SK-N-SH (cell line): ENCODE measurements at regions not wholly inside any gene's neighbourhood (a gene's known extent, or its start where the extent isn't known, plus 50 kb on each side); places are given as distances from the start of the nearest gene placed in this dataset.

ENCODE experiments used
- CTCF ChIA-PET: fragments of 300-600, 350-600 bp; formaldehyde crosslinking; extraction: SDS; loops from one replicate; lab custom pipeline; 2021; lab: Yijun Ruan, JAX
- POLR2A ChIA-PET: fragments of 350-600 bp; sonication (Branson Sonifier 250); formaldehyde crosslinking; extraction: SDS; loops from one replicate; lab custom pipeline; 2020; ENCODE audit warnings: antibody characterized with exemption, inconsistent platforms; lab: Yijun Ruan, JAX
- DNase-seq: peaks from one replicate; pipeline ENCODE4 v3.0.0; 2012
- H2AFZ ChIP-seq: fragments of 200-600 bp; sonication (generic); 2 replicates; pipeline ENCODE4 v1.8.1; 2016; ENCODE audit warnings: antibody characterized with exemption, mild to moderate bottlenecking, low read depth
- H3F3A ChIP-seq: fragments of 200-600 bp; sonication (generic); replicated peaks from 2 replicates; pipeline ENCODE3; 2016; ENCODE audit warnings: antibody characterized with exemption, mild to moderate bottlenecking; ENCODE audit not compliant: insufficient read depth
- H3K27ac ChIP-seq, 2 experiments: fragments of 200-500 bp in 1 of 2; fragments of 200-600 bp in 1 of 2; sonication (Bioruptor generic) in 1 of 2; sonication (generic), shearing (Covaris generic) in 1 of 2; 2 replicates each; pipeline versions ENCODE4 v1.5.1 to v1.6.1; 2014 to 2016; ENCODE audit warnings: low read depth in 2 of 2, inconsistent platforms in 1 of 2, low read length in 1 of 2, mild to moderate bottlenecking in 1 of 2, mixed read lengths in 1 of 2
- H3K27me3 ChIP-seq: fragments of 200-600 bp; sonication (generic), shearing (Covaris generic); 2 replicates; pipeline ENCODE4 v1.6.1; 2016; ENCODE audit warnings: mixed run types; ENCODE audit not compliant: insufficient read depth
- H3K36me3 ChIP-seq, 2 experiments: fragments of 200-500 bp in 1 of 2; fragments of 200-600 bp in 1 of 2; sonication (Bioruptor generic) in 1 of 2; sonication (generic) in 1 of 2; replicated peaks in 1 of 2; 2 replicates each; pipeline versions ENCODE3 to v1.5.1; 2014 to 2016; ENCODE audit warnings: low read length in 1 of 2, mild to moderate bottlenecking in 1 of 2; ENCODE audit not compliant: insufficient read depth in 2 of 2, control insufficient read depth in 1 of 2
- H3K4me1 ChIP-seq, 2 experiments: fragments of 200-500 bp in 1 of 2; fragments of 200-600 bp in 1 of 2; sonication (Bioruptor generic) in 1 of 2; sonication (generic), shearing (Covaris generic) in 1 of 2; 2 replicates each; pipeline versions ENCODE4 v1.5.1 to v1.6.1; 2014 to 2016; ENCODE audit warnings: low read depth in 1 of 2, low read length in 1 of 2, mixed run types in 1 of 2; ENCODE audit not compliant: insufficient read depth in 2 of 2, control insufficient read depth in 1 of 2
- H3K4me2 ChIP-seq: fragments of 200-600 bp; sonication (generic), shearing (Covaris generic); 2 replicates; pipeline ENCODE4 v1.6.1; 2017; ENCODE audit warnings: mixed run types
- H3K4me3 ChIP-seq, 2 experiments: fragments of 200-500 bp in 1 of 2; fragments of 200-600 bp in 1 of 2; sonication (Bioruptor generic) in 1 of 2; sonication (generic), shearing (Covaris generic) in 1 of 2; 2 replicates each; pipeline versions ENCODE4 v1.5.1 to v1.8.1; 2014 to 2016; ENCODE audit warnings: low read depth in 2 of 2, inconsistent platforms in 1 of 2, low read length in 1 of 2, mild to moderate bottlenecking in 1 of 2, mixed read lengths in 1 of 2, moderate library complexity in 1 of 2
- H3K79me2 ChIP-seq: fragments of 200-600 bp; sonication (generic); 2 replicates; pipeline ENCODE4 v1.8.1; 2017; ENCODE audit warnings: mild to moderate bottlenecking; ENCODE audit not compliant: insufficient read depth
- H3K9ac ChIP-seq: fragments of 200-600 bp; sonication (generic); 2 replicates; pipeline ENCODE4 v1.6.1; 2017; ENCODE audit warnings: mixed run types
- H3K9me2 ChIP-seq: fragments of 200-600 bp; sonication (generic); 2 replicates; pipeline ENCODE4 v1.6.1; 2017; ENCODE audit warnings: mixed run types
- H3K9me3 ChIP-seq: fragments of 200-600 bp; sonication (generic); 2 replicates; pipeline ENCODE4 v1.6.1; 2017; ENCODE audit warnings: mixed run types, mild to moderate bottlenecking, moderate library complexity
- H4K20me1 ChIP-seq: fragments of 200-600 bp; sonication (generic); 2 replicates; pipeline ENCODE4 v1.6.1; 2017; ENCODE audit warnings: mild to moderate bottlenecking, mixed run types; ENCODE audit not compliant: insufficient read depth
- EP300 ChIP-seq, 2 experiments: IDR thresholded peaks; 2 replicates each; pipeline versions ENCODE4 v1.4.0 to v1.6.1; 2012; ENCODE audit warnings: borderline replicate concordance in 1 of 2, low read depth in 1 of 2, low read length in 1 of 2
- FOXJ3 ChIP-seq: sonication (generic); formaldehyde crosslinking; IDR thresholded peaks from 2 replicates; pipeline ENCODE4 v1.5.1; 2020; ENCODE audit warnings: mild to moderate bottlenecking, missing genetic modification reagents
- GABPA ChIP-seq: IDR thresholded peaks from 2 replicates; pipeline ENCODE4 v1.4.0; 2012; ENCODE audit warnings: low read depth, mild to moderate bottlenecking
- GATA2 ChIP-seq: sonication (generic); formaldehyde crosslinking; IDR thresholded peaks from 2 replicates; pipeline ENCODE4 v1.5.0; 2020; ENCODE audit warnings: mild to moderate bottlenecking, missing genetic modification reagents
- POLR2AphosphoS5 ChIP-seq: IDR thresholded peaks from 2 replicates; pipeline ENCODE4 v1.6.1; 2012; ENCODE audit warnings: low read depth, low read length
- RAD21 ChIP-seq: IDR thresholded peaks from 2 replicates; pipeline ENCODE4 v1.6.1; 2012; ENCODE audit warnings: mild to moderate bottlenecking, low read length
- RFX5 ChIP-seq: IDR thresholded peaks from 2 replicates; pipeline ENCODE4 v1.6.1; 2012; ENCODE audit warnings: mild to moderate bottlenecking, improper control_type of control experiment, low read length
- TCF12 ChIP-seq: IDR thresholded peaks from 2 replicates; pipeline ENCODE4 v1.4.0; 2012
- TEAD4 ChIP-seq: IDR thresholded peaks from 2 replicates; pipeline ENCODE4 v1.4.0; 2012; ENCODE audit warnings: mild to moderate bottlenecking, borderline replicate concordance; ENCODE audit not compliant: insufficient read depth
- YY1 ChIP-seq: IDR thresholded peaks from 2 replicates; pipeline ENCODE4 v1.4.0; 2012; ENCODE audit warnings: low read depth, mild to moderate bottlenecking
- WGBS: methylation state at CpG from one replicate; pipeline ENCODE4 v1.1.6; 2017; ENCODE audit warnings: low lambda C conversion rate; 5-methylcytosine and 5-hydroxymethylcytosine counted together
- TF ChIP-seq, protein P1 (sequence below): fragments of 200-600 bp; sonication (generic); IDR thresholded peaks from 2 replicates; pipeline ENCODE4 v1.6.1; 2017; ENCODE audit warnings: antibody characterized with exemption, mild to moderate bottlenecking, moderate library complexity
- TF ChIP-seq, protein P2 (sequence below): fragments of 150-350 bp; IDR thresholded peaks from 2 replicates; pipeline ENCODE4 v1.6.1; 2016; ENCODE audit warnings: mild to moderate bottlenecking, low read depth, low read length
- TF ChIP-seq, protein P3 (sequence below): IDR thresholded peaks from 2 replicates; pipeline ENCODE4 v1.6.1; 2012; ENCODE audit warnings: mild to moderate bottlenecking, low read depth, low read length, moderate library complexity

GRCh38 chr10:29022513-29022912, 266.4 kb upstream of the LYZL1 start:
- Histone ChIP-seq H3F3A (no peaks in the 10 kb centered on the region), H4K20me1 (no peaks in the 10 kb centered on the region), H3K9me3 (no peaks in the 10 kb centered on the region), H3K79me2 (no peaks in the 10 kb centered on the region), H3K4me1 (peaks cover 0 to 6% of the 10 kb centered on the region in 2 experiments; a peak in 1 of 4 replicates), H3K9ac (no peak overlapping the region), H3K4me2 (no peak overlapping the region), H3K27me3 (no peaks in the 10 kb centered on the region), H3K36me3 (no peaks in the 10 kb centered on the region), H3K27ac (peak overlapping the region in 1 of 2 experiments; percentile 67; a peak in 2 of 4 replicates), H3K4me3 (no peak overlapping the region), H2AFZ (no peak overlapping the region), H3K9me2 (no peaks in the 10 kb centered on the region)
- POLR2A ChIA-PET, result interaction anchor here (0.7 kb wide), 1 partner anchor 337 kb away, joined by 3 read pairs; no protein-coding TSS in a partner anchor
- CTCF ChIA-PET, result interaction anchor here (0.7 to 2.3 kb wide), 6 partner anchors 9 to 345 kb away, joined by 3 to 8 read pairs (median 3); partner anchors contain the start of gene BAMBI
- 76% methylated on average over 8 of the region's 9 CpGs for WGBS
- peak; percentile 48 for DNase-seq
- TF ChIP-seq FOXJ3 (CRISPR knock-in tag) (peak; percentile 65; the same call in 1 of the 2 replicates), GATA2 (peak; percentile 89), TEAD4 (no peak), EP300 (IDR thresholded peaks at IDR 0.05; ENCODE audit: borderline replicate concordance in 1 of 2, low read depth in 1 of 2, low read length in 1 of 2) (peak in 1 of 2 experiments; percentile 36; a peak in 1 of 4 replicates)

DNA sequence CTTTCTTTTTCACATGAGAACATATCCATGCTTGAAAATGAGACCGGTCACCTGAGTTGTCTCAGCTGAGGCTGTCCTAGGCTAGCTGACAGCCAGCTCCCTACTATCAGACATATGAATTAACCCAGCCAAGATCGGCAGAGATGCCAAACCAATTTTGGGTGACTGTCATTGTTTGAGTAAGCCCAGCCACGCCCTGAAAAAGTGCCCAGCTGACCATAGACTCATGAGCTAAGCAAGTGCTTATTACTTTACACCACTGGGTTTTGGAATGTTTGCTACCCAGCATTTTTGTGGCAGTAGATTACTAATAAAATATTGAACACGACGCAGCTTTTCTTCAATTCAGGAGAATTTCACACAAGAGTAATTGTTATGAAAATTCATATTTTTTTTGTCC, 265.2 kb upstream of the LYZL1 start:
- no peaks in the 10 kb centered on the region for H3K27me3 ChIP-seq
- H3K4me2 ChIP-seq, result no peak overlapping the region
- H3K9me2 ChIP-seq, result no peaks in the 10 kb centered on the region
- no peaks in the 10 kb centered on the region for H3K9me3 ChIP-seq
- no peaks in the 10 kb centered on the region for H3F3A ChIP-seq
- peaks cover 0 to 6% of the 10 kb centered on the region in 2 experiments; a peak in 1 of 4 replicates for H3K4me1 ChIP-seq
- WGBS, result 73% methylated on average over 5 of the region's 5 CpGs
- POLR2A ChIA-PET, result no interaction called here
- H3K36me3 ChIP-seq, result no peaks in the 10 kb centered on the region
- no peaks in the 10 kb centered on the region for H3K79me2 ChIP-seq
- H3K9ac ChIP-seq, result no peak overlapping the region
- no peak overlapping the region for H3K4me3 ChIP-seq
- DNase-seq, result no peak
- TF ChIP-seq TCF12 (no peak), RAD21 (no peak), YY1 (no peak), GATA2 (no peak), POLR2AphosphoS5 (no peak), GABPA (no peak), RFX5 (no peak)
- TF ChIP-seq, protein P1, sequence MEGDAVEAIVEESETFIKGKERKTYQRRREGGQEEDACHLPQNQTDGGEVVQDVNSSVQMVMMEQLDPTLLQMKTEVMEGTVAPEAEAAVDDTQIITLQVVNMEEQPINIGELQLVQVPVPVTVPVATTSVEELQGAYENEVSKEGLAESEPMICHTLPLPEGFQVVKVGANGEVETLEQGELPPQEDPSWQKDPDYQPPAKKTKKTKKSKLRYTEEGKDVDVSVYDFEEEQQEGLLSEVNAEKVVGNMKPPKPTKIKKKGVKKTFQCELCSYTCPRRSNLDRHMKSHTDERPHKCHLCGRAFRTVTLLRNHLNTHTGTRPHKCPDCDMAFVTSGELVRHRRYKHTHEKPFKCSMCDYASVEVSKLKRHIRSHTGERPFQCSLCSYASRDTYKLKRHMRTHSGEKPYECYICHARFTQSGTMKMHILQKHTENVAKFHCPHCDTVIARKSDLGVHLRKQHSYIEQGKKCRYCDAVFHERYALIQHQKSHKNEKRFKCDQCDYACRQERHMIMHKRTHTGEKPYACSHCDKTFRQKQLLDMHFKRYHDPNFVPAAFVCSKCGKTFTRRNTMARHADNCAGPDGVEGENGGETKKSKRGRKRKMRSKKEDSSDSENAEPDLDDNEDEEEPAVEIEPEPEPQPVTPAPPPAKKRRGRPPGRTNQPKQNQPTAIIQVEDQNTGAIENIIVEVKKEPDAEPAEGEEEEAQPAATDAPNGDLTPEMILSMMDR, result no peak
- TF ChIP-seq, protein P2, sequence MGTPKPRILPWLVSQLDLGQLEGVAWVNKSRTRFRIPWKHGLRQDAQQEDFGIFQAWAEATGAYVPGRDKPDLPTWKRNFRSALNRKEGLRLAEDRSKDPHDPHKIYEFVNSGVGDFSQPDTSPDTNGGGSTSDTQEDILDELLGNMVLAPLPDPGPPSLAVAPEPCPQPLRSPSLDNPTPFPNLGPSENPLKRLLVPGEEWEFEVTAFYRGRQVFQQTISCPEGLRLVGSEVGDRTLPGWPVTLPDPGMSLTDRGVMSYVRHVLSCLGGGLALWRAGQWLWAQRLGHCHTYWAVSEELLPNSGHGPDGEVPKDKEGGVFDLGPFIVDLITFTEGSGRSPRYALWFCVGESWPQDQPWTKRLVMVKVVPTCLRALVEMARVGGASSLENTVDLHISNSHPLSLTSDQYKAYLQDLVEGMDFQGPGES, result no peak
- TF ChIP-seq, protein P3, sequence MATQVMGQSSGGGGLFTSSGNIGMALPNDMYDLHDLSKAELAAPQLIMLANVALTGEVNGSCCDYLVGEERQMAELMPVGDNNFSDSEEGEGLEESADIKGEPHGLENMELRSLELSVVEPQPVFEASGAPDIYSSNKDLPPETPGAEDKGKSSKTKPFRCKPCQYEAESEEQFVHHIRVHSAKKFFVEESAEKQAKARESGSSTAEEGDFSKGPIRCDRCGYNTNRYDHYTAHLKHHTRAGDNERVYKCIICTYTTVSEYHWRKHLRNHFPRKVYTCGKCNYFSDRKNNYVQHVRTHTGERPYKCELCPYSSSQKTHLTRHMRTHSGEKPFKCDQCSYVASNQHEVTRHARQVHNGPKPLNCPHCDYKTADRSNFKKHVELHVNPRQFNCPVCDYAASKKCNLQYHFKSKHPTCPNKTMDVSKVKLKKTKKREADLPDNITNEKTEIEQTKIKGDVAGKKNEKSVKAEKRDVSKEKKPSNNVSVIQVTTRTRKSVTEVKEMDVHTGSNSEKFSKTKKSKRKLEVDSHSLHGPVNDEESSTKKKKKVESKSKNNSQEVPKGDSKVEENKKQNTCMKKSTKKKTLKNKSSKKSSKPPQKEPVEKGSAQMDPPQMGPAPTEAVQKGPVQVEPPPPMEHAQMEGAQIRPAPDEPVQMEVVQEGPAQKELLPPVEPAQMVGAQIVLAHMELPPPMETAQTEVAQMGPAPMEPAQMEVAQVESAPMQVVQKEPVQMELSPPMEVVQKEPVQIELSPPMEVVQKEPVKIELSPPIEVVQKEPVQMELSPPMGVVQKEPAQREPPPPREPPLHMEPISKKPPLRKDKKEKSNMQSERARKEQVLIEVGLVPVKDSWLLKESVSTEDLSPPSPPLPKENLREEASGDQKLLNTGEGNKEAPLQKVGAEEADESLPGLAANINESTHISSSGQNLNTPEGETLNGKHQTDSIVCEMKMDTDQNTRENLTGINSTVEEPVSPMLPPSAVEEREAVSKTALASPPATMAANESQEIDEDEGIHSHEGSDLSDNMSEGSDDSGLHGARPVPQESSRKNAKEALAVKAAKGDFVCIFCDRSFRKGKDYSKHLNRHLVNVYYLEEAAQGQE, result no peak
- no peaks in the 10 kb centered on the region for H4K20me1 ChIP-seq
- CTCF ChIA-PET, result interaction anchor here (1.0 to 2.3 kb wide), 3 partner anchors 8 to 360 kb away, joined by 3 to 8 read pairs (median 3); no protein-coding TSS in a partner anchor
- no peak overlapping the region for H2AFZ ChIP-seq
- no peak overlapping the region for H3K27ac ChIP-seq
